HG02938 (cell line): ENCODE measurements at regions not wholly inside any gene's neighbourhood (a gene's known extent, or its start where the extent isn't known, plus 50 kb on each side); places are given as distances from the start of the nearest gene placed in this dataset.

Experiments used
- ATAC-seq: cut with Tn5 transposase; IDR thresholded peaks from one replicate; pipeline ENCODE4 v1.9.1; 2021; ENCODE audit warnings: mild to moderate bottlenecking, moderate library complexity; ENCODE audit not compliant: unreplicated experiment

DNA sequence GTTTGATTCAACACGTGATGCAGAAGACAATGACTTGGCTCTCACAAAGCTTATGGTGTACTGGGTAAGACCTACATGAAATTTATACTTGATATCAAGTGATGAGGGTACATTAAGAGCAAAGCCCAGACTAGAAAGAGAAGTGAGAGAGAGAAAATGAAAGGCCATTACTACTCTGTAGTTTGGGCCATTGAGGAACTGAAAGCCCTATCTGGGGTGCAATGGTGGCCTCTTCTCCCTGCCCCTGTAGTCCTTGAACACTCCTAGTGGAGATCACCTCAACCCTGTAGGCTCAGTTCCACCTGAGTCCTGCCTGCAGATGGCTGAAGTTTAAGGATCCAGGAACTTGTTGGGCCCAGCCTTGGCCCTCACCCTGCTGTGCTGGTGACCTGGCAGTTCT, 569.8 kb upstream of the MEX3C start:
- ATAC-seq, result peak; percentile 55

DNA sequence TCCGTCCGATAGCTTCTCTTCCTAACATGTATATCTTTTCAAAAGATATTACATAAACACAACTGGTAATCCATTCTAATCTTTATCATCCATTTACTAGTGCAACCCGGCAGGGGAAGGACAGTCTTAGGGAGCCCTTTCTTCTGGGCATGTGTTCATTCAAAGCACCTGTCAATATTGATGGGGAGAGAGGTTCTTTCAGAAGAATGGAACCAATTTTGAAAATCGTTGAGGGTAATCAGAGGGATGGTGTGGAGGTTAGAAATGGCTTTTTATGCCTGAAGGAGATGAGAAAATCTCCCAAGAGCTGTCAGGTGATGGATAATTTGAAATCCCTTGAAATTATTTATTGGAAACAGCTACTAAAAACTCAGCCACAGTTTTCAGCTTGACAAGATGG, 561.9 kb upstream of the DCC start:
- ATAC-seq, result no peak

DNA sequence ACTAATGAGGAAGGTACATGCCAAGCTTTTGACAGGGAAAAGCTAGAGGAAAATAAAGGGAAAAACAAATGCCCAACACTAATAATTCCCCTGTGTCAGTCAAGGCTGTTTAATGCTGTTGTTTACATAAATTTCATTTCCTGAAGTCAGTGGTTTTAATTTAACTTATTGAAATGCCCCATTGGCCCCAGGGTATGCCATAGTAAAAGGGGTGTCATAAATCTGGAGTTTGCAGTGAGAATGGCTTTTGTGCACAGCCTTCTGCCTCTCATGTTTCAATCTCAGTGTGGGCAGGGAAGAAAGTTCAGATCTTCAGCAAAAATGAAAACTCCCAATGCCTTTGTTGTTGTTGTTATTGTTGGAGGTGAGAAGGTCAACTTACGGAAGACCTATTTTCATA, 550.1 kb upstream of the DCC start:
- no peak for ATAC-seq

DNA sequence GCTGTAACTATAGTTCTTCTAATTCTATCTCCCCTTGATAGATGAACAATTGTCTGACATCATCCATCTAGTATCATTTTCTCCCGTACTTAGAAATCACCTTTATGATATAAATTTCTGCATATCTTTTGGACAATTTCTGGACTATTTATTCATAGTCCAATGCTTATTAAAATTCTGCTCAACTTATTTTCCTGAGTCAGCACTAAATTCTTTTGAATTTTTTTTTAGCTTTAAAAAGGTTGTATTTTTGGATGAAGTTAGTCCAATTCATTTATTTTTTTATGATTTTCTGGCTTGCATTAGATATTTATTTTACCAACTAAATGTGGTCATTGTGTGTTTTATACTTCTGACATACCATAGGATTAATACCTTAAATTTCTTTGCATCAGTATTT, 538.5 kb upstream of the DCC start:
- no peak for ATAC-seq

DNA sequence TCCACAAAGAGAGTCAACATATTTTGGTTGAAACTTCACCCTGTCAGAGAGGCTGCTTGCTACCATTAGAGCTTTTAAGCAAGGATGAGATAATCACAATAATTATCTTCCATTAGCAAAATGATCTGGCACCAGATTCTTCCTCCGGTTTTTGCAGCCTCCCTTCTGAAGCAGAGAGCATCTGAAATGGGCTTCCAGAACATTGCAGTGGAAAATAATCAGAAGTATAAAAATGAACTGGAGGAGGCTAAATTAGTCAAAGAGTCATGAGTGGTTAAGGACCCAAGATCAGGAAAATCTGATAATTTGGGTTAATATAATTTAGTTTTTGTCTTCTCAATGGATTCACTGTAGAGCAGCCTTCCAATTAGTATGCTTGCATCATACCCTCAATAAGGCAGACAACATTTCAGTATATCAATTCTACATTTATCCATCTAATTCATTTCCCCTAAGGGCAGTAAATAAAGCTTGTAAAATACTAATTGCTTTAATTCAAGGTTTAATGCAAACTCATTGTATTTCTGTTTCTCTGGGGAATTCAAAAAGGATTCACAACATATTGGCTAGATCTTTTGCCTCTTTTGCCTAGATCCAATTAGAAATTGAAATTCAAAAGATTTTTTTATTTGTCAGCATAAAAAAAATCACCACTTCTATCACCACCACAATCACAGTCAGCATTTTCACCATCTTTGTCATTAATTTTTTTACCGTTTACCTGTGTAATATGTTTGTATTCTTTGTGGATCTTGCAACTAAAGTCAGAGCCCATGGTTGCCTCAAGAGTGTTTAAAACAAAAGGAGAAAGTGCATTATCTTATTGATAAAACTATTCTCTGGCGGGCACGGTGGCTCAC, 537.2 kb upstream of the DCC start:
- ATAC-seq, result no peak

DNA sequence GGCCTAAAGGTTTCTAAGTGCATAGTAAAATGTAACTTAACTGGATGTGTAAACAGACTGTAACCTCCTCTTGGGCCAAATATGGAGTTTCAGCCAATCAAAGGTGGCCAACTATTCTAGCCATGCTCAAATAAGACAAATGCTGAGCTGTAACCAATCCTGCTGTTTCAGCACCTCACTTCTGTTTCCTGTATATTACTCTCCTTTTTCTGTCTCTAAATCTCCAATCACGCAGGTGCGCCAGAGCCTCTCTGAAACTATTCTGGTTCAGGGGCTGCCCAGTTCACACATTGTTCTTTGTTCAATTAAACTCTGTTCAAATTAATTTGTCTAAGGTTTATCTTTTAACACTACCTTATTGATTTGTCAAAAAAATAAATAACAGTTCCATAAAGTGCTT, 532.7 kb upstream of the DCC start:
- no peak for ATAC-seq

DNA sequence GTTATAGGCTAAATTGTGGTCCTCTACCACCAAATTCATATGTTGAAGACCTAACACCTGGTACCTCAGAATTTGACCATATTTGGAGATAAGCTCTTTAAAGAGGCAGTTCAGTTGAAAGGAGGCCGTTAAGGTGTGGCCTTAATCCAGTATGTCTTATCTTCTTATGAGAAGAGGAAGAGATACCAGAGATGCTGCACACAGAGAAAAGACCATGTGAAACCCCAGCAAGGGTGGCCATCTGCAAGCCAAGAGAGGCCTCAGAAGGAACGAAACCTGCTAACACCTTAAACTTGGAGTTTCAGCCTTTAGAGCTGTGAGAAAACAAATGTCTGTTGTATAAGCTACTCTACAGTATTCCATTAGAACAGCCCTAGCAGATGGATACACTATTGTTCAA, 528.1 kb upstream of the DCC start:
- no peak for ATAC-seq

DNA sequence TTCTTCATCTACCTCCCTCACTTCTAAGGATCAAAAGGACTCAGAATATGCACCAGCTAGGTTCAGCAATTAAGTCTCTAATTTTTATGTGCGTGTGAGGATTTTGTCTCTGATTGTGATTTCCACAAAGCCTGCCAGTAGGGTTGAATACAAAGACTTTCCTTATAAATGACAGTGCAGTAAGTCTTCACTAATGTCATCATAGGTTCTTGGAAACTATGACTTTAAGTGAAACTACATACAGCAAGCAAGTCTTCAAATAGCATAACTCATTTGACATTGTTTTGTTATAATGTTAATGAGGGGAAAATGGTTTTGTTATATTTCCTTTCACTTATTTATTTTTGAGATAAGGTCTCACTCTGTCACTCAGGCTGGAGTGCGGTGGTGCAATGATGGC, 526.3 kb upstream of the DCC start:
- ATAC-seq, result no peak

DNA sequence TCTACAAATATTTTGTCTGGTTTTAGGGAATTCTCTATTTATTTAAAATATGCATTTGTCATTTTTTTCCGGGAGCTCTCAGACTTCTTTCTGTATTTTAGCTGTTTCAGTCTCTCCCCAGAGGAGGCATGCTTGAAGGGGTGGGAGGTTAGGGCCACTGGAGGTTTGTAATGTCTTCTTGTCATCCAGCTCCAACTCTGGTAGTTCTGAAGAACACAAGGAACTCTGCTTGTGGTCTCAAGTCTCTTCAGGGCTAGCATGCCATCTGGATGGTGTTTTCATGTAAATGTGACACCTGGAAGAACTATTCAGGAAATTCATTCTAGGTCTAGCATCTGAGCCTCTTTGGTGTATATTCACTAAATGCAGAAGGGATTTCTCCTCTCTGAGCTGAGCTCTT, 518.4 kb upstream of the DCC start:
- ATAC-seq, result no peak

DNA sequence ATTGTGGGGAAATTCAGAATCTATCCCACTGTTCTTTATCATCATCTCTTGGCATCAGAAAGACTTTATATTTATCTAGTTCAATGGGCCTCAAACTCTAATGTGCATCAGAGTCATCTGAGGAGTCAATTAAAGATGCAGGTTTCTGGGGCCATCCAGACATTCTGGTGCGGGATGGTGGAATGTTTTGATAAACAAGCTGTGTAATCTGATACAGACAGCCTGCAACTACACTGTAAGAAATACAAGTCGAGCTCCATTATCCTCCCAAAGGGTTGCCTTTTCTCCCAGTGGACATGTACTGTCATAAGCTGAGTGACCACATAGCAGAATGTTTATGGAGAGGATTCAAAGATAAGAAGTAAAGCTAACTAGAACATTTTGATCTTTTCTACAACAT, 515.3 kb upstream of the DCC start:
- ATAC-seq, result no peak

DNA sequence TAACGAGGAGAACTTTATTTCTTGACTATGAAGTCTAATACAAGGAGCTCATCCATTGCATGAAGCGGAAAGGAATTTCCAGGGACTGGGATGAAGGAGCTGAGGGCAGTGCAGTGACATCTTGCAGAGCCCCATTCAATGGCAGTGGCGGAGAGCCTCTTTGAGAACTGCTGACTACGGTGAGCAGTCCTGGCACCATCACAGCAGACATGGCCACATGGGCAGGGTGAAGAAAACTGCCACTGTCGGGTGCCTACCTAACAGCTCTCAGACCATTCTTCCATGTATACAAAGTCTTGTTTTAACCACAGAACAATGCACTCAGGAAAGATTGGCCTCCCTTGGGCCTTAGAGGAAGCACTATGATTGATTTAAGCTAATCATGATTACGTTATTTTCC, 506.1 kb upstream of the DCC start:
- no peak for ATAC-seq

DNA sequence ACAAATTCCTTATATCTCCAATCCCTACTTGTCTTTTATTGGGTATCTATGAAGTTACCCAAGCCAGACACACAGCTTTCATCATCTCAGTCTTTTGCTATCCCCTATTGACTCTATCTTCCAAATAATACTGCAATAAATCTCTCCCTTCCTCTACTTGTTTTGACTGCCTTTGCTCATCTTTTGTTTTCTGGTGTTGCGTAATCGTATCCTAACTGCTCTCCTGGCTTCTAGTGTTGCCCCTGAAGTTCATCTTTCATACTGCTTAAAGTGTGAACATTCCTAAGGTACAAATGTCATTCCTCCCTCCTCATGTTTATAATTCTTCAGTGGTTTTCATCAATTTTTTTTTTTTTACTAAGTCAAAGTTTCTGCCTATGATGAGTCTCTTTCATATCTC, 491.3 kb upstream of the DCC start:
- no peak for ATAC-seq

DNA sequence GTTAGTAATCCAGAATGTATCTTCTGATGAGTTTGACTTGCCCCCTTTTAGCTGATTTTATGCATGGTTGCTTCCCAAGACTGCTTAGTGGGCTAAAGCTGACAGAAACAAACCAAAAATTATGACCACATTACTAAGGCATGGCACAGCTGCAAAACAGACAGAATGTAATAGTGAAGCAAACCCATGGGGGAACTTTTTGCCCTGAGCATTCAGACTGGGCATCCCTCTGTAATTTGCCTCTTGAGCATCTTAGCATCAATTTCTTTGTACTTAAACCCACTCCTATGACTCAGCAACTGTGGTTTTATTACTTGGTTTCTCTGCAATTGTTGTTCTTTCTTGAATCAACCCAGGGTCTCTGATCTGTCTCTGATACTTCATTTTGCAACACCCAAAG, 487.3 kb upstream of the DCC start:
- ATAC-seq, result no peak

DNA sequence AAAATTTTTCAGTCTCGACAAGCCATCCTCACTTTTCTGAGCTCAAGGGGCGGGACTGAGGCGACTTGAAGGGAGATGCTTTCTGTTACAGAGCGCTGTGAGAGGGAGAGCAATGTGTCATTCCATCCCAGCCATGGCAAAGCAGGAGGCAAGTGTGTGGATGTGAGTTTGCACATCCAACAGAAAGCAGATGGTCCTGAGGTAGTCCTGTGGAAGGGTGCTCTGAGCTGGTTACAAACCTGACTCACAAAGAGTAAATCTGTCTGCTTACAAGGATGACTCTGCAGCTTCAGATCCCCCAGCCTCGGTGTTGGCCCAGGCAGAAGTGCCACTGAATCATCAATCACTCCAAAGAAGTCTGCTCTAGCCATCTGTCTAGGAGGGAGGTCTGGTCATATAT, 482.0 kb upstream of the DCC start:
- ATAC-seq, result no peak

DNA sequence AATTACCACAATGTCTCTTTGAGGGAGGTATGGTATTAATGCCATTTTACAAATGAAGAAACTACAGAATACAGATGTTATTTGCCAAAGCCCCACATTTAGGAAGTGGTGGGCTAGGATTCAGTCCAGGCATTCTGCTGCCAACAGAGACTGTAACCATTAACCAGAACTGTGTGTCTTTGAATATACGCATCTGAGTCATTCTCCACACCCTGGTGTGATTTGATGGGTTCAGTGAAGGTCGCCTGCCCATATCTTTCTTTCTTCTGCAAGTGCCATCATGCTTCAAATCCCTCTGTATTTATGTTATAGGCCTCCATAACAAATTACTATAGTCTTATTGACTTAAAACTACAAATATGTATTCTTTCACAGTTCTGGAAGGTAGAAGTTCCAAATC, 479.0 kb upstream of the DCC start:
- ATAC-seq, result no peak

DNA sequence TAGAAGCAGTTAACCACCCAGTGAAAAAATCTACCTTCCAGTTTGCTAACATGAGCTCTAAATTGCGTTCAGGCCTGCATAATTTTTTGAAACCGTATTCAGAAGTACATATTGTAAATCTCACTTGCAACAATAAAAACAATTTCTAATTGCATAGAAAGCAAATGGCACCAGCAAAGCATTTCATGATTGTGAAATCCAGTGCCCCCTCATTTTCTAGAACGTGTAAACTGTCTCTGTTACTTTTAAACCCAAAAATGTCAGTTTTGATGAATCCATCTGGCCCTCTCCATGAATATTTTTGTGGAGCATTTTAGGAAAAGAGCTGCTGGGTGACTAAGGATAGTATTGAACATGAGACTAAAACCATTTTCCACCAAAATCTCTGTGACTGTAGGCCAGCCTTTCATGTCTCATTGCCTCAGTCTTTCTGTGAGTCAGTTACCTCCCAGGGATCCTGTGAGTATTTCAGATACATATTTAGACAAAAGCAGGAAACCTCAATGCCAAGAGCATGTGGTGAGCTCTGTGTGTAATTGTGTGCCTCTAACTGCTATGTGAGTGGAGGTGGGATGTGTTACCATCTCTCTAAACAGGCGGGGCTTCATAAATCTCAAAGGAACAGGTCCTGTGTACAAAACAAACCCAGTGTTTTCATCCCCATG, 477.8 kb upstream of the DCC start:
- no peak for ATAC-seq

DNA sequence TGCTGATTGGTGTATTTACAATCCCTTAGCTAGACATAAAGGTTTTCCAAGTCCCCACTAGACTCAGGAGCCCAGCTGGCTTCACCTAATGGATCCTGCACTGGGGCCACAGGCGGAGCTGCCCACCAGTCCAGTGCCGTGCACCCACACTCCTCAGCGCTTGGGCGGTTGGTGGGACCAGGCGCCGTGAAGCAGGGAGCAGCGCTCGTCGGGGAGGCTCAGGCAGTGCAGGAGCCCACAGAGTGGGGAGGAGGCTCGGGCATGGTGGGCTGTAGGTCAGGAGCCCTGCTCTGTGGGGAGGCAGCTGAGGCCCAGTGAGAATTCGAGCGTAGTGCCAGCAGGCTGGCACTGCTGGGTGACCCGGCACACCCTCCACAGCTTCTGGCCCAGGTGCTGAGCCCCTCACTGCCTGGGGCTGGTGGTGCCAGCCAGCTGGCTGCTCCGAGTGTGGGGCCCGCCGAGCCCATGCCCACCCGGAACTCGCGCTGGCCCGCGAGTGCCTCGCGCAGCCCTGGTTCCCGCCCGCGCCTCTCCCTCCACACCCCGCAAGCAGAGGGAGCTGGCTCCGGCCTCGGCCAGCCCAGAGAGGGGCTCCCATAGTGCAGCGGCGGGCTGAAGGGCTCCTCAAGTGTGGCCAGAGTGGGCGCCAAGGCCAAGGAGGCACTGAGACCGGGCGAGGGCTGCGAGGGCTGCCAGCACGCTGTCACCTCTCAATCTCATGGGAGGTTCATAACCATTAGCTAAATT, 475.6 kb upstream of the DCC start:
- no peak for ATAC-seq

DNA sequence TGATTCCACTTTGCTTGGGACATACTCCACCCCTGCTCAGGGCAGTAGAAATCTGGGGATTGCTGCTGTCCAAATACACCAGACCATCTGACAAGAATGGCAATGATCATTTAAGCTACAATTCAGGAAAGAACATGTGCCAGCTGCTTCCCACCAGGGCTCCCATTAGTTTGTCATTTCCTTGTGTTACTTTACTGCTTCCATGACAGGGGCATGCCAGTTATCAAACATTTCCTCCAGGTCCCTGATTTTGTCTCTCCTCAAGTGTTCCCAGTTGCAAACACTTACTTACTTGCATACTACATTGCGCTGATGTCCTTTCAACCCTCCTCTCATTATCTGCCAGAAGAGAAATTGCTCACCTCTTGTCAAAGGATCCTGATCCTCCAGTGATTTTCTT, 474.5 kb upstream of the DCC start:
- no peak for ATAC-seq

DNA sequence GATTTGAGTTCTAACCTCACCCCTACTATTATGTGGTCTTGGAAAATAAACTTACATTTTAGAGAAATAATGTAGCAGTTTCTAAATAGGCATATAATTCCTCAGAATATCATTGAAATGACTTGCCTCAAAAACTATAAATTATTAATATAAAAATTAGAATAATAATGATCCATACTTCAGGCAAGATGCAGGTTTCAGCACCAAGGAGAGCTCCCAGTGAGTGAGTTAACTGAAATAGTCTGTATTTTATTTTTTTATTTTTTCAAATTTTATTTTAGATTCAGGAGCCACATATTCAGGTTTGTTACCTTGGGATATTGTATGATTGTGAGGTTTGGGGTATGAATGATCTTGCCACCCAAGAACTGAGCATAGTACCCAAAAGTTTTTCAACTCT, 472.2 kb upstream of the DCC start:
- ATAC-seq, result no peak

DNA sequence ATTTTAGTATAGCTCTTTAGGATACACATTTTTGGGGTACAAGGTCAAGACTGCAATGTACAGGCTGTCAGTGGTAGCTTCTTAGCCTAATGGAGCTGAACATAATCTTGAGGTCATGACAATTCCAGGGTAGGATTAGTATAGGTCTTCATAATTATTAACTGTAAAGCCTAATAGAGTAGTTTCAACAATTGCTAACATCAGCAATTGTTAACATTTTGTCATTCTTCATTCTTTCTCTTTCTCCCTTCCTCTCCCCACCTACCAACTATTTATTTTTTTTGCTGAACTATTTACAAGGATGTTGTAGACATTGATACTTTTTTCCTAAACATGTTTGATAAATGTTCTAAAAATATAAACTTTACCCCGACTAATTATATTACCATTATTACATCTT, 461.3 kb upstream of the DCC start:
- no peak for ATAC-seq

DNA sequence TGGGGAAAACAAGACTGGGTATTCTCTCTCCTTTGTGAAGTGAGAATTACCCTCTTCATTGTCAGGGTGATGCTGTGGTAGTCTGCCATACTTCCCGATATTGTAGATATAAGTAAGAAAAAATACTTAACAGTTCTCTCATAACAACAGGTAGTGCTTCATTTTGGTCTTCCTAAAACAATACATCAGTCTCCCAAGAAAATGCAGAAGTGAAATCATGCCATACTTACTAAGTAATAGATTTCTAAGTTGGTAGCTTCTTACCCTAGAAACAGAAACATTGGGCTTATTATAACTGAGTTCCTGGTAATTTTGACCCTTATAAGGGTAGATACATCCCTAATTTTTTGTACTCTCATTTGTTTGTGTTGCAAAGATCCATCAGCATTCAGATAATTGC, 460.7 kb upstream of the DCC start:
- no peak for ATAC-seq

DNA sequence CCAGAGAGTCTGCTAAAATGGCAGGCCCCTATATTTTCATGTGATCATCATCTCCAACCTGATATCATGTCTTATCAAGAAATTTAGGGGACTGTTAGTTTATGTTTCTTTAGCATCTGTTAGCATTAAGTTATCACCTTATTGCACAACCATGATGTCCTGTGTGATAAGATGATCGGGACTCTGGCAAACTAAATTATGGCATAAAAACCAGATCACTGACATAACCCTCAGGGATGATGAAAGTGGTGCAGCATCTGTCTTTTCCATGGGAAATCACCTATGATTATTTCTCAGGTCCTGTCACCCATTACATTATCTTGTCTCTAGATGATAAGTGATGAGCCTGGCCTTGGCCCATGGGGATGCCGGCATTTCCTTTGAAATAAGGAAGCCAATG, 458.6 kb upstream of the DCC start:
- ATAC-seq, result no peak
